D721Med (cell line): ENCODE measurements at regions not wholly inside any gene's neighbourhood (a gene's known extent, or its start where the extent isn't known, plus 50 kb on each side); places are given as distances from the start of the nearest gene placed in this dataset.

Source experiments
- DNase-seq: peaks from one replicate; pipeline ENCODE4 v3.0.0; 2011; ENCODE audit warnings: low spot score; ENCODE audit not compliant: insufficient read length
- FAIRE-seq: peaks from 2 replicates; lab custom pipeline; 2011; peaks lifted over from hg19 to GRCh38; lab: Jason Lieb, UNC
- CTCF ChIP-seq: IDR thresholded peaks from 2 replicates; pipeline ENCODE4 v1.5.1; 2012; ENCODE audit warnings: mild to moderate bottlenecking, control low read depth; ENCODE audit not compliant: insufficient read depth; ENCODE audit errors: missing control alignments

DNA sequence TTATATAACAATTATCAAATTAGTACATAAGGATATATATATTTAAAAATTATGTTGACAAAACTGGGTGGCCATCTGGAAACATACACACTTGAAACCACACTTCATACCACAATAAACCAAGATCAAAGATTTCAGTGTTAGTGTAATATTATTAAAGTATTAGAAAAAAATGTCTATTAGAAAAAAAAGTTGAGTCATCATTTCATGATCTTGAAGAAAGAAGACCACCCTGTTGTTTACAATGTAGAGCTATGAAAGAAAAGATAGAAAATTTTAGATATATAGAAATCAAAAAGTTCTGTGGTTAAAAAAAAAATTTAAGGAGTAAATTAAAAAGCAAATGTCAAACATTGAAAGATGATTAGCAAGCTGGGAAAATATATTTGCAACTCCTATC lies 224.5 kb upstream of the CDH20 start:
- FAIRE-seq (no peak), DNase-seq (no peak)
- TF ChIP-seq CTCF, result no peak

- FAIRE-seq (no peak), DNase-seq (no peak)
- no peak for TF ChIP-seq CTCF
Observed at GRCh38 chr18:61123309-61123708, 209.9 kb upstream of the CDH20 start.

GRCh38 chr18:61127714-61128467 lies 205.3 kb upstream of the CDH20 start:
- DNase-seq (no peak), FAIRE-seq (peak; percentile 98)
- no peak for TF ChIP-seq CTCF

- DNase-seq (no peak), FAIRE-seq (no peak)
Observed at GRCh38 chr18:61129001-61129400, 204.2 kb upstream of the CDH20 start.

DNA sequence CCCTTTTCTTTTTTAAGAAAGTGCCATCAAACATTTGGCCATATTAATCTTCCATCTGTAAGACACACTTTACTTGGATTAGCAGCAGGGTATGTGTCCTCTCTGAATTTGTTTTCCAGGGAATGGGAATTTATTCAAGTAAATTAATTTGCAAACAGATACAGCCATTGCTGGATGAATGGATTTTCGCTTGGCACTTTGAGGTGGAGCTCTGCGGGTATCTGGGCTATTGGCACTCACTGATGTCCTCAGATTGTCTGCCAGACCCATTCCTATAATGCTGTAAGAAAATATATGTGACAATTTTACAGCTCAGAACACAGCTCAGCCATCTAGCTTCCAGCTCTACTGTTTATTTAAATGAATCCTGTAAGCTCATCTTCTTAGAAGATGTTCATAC lies 201.2 kb upstream of the CDH20 start:
- DNase-seq (no peak), FAIRE-seq (no peak)
- no peak for TF ChIP-seq CTCF

More at GRCh38 chr18:61129001-61129400, 204.2 kb upstream of the CDH20 start:
- TF ChIP-seq CTCF, result no peak

- TF ChIP-seq CTCF, result no peak
- no peak for DNase-seq
- no peak for FAIRE-seq
Observed at GRCh38 chr18:61133783-61134182, 199.4 kb upstream of the CDH20 start.

DNA sequence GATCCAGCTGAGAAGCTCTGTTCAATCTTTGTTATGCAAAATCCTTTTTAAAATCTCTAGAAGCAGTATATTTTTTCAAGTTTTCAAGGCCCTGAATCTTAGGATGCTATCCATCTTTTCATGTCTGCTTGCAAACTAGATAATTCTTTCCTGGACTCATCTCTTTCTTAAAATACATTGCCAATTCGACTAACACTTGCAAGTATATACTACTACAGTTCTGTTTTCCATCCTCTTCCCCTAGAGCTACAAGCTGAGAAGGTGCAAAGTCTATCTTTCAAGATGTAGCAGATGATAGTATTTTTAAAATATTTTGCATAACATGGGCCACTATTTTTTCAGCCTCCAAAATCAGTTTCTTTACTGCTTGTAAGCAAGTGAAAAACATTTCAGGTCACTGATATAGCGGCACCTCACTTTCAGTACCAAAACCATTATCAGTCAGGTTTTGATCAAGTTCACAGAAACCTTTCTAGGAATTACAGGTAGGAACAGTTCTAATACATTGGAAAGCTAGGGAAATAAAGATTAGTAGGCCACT lies 196.4 kb upstream of the CDH20 start:
- no peak for FAIRE-seq
- no peak for DNase-seq
- TF ChIP-seq CTCF, result no peak
